ENCODE measurements at regions not wholly inside any gene's neighbourhood (a gene's known extent, or its start where the extent isn't known, plus 50 kb on each side); places are given as distances from the start of the nearest gene placed in this dataset.

GRCh38 chr4:35080799-35081198 lies 1163.5 kb downstream of the ARAP2 start:
- TF ChIP-seq EZH2 (IDR thresholded peaks at IDR 0.05; ENCODE audit: borderline replicate concordance, low read depth, low read length, poor library complexity, severe bottlenecking), result no peak
- TF ChIP-seq, protein P1, sequence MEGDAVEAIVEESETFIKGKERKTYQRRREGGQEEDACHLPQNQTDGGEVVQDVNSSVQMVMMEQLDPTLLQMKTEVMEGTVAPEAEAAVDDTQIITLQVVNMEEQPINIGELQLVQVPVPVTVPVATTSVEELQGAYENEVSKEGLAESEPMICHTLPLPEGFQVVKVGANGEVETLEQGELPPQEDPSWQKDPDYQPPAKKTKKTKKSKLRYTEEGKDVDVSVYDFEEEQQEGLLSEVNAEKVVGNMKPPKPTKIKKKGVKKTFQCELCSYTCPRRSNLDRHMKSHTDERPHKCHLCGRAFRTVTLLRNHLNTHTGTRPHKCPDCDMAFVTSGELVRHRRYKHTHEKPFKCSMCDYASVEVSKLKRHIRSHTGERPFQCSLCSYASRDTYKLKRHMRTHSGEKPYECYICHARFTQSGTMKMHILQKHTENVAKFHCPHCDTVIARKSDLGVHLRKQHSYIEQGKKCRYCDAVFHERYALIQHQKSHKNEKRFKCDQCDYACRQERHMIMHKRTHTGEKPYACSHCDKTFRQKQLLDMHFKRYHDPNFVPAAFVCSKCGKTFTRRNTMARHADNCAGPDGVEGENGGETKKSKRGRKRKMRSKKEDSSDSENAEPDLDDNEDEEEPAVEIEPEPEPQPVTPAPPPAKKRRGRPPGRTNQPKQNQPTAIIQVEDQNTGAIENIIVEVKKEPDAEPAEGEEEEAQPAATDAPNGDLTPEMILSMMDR (conservative IDR thresholded peaks at IDR 0.05; ENCODE audit: low read depth, low read length), result no peak
